Heart right ventricle (tissue), 16 donors: ENCODE measurements at regions not wholly inside any gene's neighbourhood (a gene's known extent, or its start where the extent isn't known, plus 50 kb on each side); places are given as distances from the start of the nearest gene placed in this dataset.
"Not testable (repeated sequence)": the region's sequence is repeated elsewhere in the genome, so short reads cannot be mapped to it uniquely, and the experiment has no call there.

Source experiments
- ATAC-seq, 8 donors: fragments of 200-7000 bp; cut with Tn5 transposase; one replicate each; pipeline ENCODE4 v1.9.1; 2020; ENCODE audit warnings: mild to moderate bottlenecking in 8 of 8, moderate library complexity in 8 of 8, moderate number of reproducible peaks in 1 of 8
- DNase-seq, 2 donors: peaks; one replicate each; pipeline ENCODE4 v3.0.0-alpha.2; 2020
- H3K27ac ChIP-seq, 10 donors: fragments of 200-600 bp; sonication (generic) in 2 of 10; one replicate each; pipeline versions ENCODE4 v1.5.0 to v1.8.0; 2020 to 2022; ENCODE audit warnings: mild to moderate bottlenecking in 3 of 10
- H3K27me3 ChIP-seq, 7 donors: fragments of 200-600 bp; one replicate each; pipeline ENCODE4 v1.8.0; 2021 to 2022; ENCODE audit warnings: mild to moderate bottlenecking in 2 of 7
- H3K36me3 ChIP-seq, 9 donors: fragments of 200-600 bp; sonication (generic) in 1 of 9; one replicate each; pipeline versions ENCODE4 v1.5.0 to v1.8.0; 2020 to 2022; ENCODE audit warnings: mild to moderate bottlenecking in 2 of 9
- H3K4me1 ChIP-seq, 9 donors: fragments of 200-600 bp; sonication (generic) in 1 of 9; one replicate each; pipeline versions ENCODE4 v1.5.0 to v1.8.0; 2020 to 2022; ENCODE audit warnings: mild to moderate bottlenecking in 4 of 9
- H3K4me3 ChIP-seq, 10 donors: fragments of 200-600 bp; sonication (generic) in 2 of 10; one replicate each; pipeline versions ENCODE4 v1.5.0 to v1.8.0; 2020 to 2022; ENCODE audit warnings: mild to moderate bottlenecking in 7 of 10, moderate library complexity in 2 of 10
- H3K9me3 ChIP-seq, 11 donors: fragments of 200-600 bp in 10 of 11; sonication (generic) in 2 of 11; one replicate each; pipeline versions ENCODE4 v1.5.0 to v1.8.0; 2013 to 2022; ENCODE audit warnings: mild to moderate bottlenecking in 2 of 11, control low read depth in 1 of 11, moderate library complexity in 1 of 11
- WGBS, 2 donors: extraction: QIAGEN DNeasy Blood & Tissue Kit; methylation state at CpG; one replicate each; pipeline ENCODE4 v1.1.7; 2013; ENCODE audit warnings: inconsistent platforms in 1 of 2; 5-methylcytosine and 5-hydroxymethylcytosine counted together
- intact Hi-C, 10 donors: fragments of 100-400 bp; cut with DNase I; formaldehyde crosslinking; loops; one replicate each; pipeline versions ENCODE4 v1.11.1 to v1.14.2; 2022
- donor health status: Arrhythmogenic right ventricular cardiomyopathy.
- donor health status: ischemic (EF 13 %, LVEDD 7.1; RV severe dilation, severe dysfunction).
- donor health status: healthy with polysubstance abuse.
- donor health status: DM: no; HTN: yes; CAD: no.
- donor health status: DM: no; HTN: no; CAD: no.
- donor health status: ischemic (EF 25% LVEDD 6.9; RV normal size, moderate dysfunction).
- donor health status: ischemic (EF 25% LVEDD 5.7; RV mildly dilated, moderate dysfunction).
- donor health status: healthy.
- donor health status: DM: yes; HTN: yes; CAD: no.
- donor health status: Ischemic cardiomyopathy.
- donor health status: ischemic (EF 35%, LVEDD 5.7; RV mildly dilated, moderate dysfunction).
- donor health status: nonischemic (EF 11% LVEDD 7.7; RV severe dilation, severe dysfunction).
- donor health status: DM: yes; HTN: yes; CAD: no.
- donor health status: PGD.
- donor health status: ischemic (EF 29% LVEDD 5.4; RV normal size, mild dysfunction).
- donor health status: nonischemic (EF 23%, LVEDD 6.1; RV moderate dilation, normal function).

DNA sequence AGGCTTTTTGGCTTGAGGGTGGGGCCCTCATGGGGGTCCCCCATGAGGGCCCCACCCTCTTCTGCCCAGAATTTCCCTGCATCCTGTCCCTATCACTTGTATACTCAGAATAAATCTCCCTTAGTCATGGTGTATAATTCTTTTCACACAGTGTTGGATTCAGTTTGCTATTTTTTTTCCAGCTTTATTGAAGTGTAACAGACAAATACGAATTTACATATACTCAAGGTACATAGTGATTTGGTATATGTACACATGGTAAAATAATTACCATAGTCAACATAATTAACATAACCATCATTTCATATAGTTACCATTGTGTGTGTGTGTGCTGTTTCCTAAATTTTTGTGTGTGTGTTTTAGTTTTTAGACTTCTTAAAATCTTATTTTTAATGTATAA lies 289.4 kb downstream of the CNTNAP3B start:
- H3K4me1 ChIP-seq, DNase-seq, H3K27ac ChIP-seq, intact Hi-C loops, ATAC-seq, H3K4me3 ChIP-seq, H3K9me3 ChIP-seq, H3K36me3 ChIP-seq, H3K27me3 ChIP-seq: not testable (repeated sequence)
- WGBS, 2 donors: no CpG with 5 or more reads among the region's 1 CpG

DNA sequence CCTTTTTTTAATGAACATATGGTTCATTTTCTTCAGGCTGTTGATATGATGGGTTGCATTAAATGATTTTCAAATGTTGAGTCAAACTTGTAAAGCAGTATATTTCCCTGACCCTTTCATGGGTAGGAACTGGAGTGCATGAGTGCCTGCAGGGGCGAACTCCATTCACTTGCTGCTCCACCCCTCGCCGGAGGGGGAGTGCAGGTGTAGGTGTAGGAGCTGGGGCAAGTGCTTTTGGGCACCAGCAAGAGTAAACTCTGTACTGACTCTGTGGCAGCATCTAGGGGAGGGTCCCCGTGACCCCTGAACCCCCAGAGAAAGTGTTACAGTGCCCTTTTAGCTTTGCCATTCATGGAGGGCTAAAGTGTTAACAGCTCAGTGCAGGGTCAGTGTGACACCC lies 290.3 kb downstream of the CNTNAP3B start:
- H3K27me3 ChIP-seq, ATAC-seq, DNase-seq, H3K9me3 ChIP-seq, H3K4me3 ChIP-seq, H3K36me3 ChIP-seq, H3K27ac ChIP-seq, H3K4me1 ChIP-seq, intact Hi-C loops: not testable (repeated sequence)
- no CpG with 5 or more reads among the region's 4 CpGs for WGBS, 2 donors

DNA sequence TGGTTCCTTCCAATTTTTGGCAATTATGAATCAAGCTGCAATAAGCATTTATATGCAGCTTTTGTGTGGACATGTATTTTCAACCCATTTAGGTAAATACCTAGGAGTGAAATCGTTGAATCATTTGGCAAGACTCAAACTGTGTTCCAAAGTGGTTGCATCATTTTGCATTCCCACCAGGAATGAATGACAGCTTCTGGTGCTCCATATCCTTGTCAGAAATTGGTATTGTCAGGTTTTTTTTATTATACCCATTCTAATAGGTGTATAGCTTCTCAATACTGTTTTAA lies 290.7 kb downstream of the CNTNAP3B start:
- H3K9me3 ChIP-seq, intact Hi-C loops, H3K27ac ChIP-seq, H3K4me1 ChIP-seq, H3K4me3 ChIP-seq, DNase-seq, ATAC-seq, H3K27me3 ChIP-seq, H3K36me3 ChIP-seq: not testable (repeated sequence)
- no CpG with 5 or more reads among the region's 1 CpG for WGBS, 2 donors

DNA sequence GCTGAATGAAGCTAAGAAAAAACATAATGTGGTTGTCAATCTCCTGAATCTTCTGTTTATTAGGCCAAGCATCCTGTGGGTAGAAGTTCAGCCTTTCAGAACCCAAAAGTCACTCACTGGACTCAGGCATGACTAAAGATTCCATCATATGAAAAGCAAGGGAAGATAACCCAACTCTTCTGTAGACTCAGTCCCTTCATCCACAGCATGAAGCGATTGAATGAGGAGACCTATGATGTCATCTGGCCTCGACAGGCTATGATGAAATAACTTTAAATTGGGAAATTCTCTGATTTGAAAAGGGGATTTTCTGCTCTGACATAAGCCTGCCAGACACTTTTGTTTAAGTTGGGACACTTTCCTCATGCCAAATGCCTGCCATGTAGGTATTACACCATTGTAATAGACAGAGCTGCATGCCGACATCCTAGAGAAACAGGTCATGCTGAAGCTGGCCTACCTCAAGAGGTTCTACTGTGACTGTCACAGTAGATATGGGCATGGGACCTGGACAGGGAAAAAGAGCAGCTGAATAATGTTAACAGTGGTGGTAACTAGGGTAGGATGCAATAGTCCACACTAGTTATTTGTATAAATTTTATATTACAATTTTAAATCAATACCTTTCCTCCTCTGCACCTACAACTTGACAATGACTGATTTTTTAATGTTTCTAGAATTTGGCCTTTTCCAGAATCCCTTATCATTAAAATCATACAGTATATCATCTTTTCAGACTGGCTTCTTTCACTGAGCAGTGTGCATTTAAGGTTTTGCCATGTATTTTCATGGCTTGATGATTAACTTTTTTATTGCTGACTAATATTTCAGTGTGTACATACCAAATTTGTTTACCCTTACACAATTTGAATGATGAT lies 291.3 kb downstream of the CNTNAP3B start:
- ATAC-seq, H3K27me3 ChIP-seq, H3K4me3 ChIP-seq, H3K36me3 ChIP-seq, DNase-seq, H3K4me1 ChIP-seq, intact Hi-C loops, H3K9me3 ChIP-seq, H3K27ac ChIP-seq: not testable (repeated sequence)
- no CpG with 5 or more reads among the region's 3 CpGs for WGBS, 2 donors

DNA sequence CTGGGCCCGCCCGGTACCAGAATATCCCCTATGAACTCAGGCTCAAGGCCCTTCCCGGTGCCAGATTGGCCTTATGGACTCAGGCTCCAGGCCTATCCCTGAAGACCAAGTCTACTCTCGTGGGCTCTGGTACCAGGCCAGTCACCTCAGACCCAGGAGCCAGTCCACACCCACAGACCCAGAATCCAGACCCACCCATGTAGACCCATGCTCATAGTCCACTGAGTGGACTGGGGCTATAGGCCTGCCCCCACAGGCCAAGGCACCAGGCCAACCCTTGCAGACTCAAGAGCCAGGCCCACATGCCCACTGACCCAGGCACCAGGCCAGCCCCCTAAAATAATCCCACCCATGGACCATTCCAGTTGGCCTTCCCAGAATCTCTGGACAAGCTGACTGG lies 296.1 kb downstream of the CNTNAP3B start:
- intact Hi-C loops, DNase-seq, H3K4me1 ChIP-seq, H3K9me3 ChIP-seq, H3K27me3 ChIP-seq, H3K36me3 ChIP-seq, H3K4me3 ChIP-seq, H3K27ac ChIP-seq: not testable (repeated sequence)
- ATAC-seq: peak in 2 of 8 donors; percentile 10 to 55
- WGBS, 2 donors: no CpG with 5 or more reads among the region's 4 CpGs

DNA sequence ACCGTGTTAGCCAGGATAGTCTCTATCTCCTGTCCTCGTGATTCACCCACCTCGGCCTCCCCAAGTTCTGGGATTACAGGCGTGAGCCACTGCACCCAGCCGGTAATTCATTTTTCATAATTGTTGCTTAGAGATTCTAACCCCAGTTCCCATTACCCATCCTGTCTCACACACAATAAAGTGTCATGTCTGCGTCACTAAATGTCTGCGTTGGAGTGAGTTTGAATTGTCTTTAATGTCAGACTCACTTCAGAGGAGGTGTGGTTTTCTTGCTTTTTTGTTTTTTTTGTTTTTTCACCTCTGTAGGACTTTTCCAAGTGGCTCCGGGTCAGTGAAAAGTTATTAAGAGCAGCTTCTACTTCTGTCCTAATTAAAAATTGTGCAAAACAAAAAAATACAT lies 304.5 kb downstream of the CNTNAP3B start:
- intact Hi-C loops, ATAC-seq, H3K36me3 ChIP-seq, DNase-seq, H3K9me3 ChIP-seq, H3K4me3 ChIP-seq, H3K27me3 ChIP-seq, H3K4me1 ChIP-seq, H3K27ac ChIP-seq: not testable (repeated sequence)
- WGBS, 2 donors: no CpG with 5 or more reads among the region's 8 CpGs

DNA sequence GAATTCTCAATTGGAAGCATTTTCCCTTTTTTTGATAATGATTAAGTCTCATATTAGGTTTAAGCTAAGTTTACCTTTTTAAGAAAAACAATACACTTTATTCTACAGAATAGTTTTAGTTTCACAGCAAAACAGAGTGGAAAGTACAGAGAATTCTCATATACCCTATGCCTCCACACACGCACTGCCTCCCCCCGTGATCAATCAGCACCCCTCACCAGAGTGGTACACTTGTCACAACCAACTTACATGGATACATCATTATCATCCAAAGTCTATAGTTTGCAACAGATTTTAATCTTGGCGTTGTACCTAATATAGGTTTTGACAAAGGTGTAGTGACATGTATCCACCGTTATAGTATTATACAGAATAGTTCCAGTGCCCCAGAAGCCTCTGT lies 326.5 kb downstream of the CNTNAP3B start:
- ATAC-seq, intact Hi-C loops, H3K4me3 ChIP-seq, H3K36me3 ChIP-seq, H3K27me3 ChIP-seq, DNase-seq, H3K27ac ChIP-seq, H3K9me3 ChIP-seq, H3K4me1 ChIP-seq: not testable (repeated sequence)
- 77% methylated on average over 4 of the region's 4 CpGs for WGBS, 2 donors

DNA sequence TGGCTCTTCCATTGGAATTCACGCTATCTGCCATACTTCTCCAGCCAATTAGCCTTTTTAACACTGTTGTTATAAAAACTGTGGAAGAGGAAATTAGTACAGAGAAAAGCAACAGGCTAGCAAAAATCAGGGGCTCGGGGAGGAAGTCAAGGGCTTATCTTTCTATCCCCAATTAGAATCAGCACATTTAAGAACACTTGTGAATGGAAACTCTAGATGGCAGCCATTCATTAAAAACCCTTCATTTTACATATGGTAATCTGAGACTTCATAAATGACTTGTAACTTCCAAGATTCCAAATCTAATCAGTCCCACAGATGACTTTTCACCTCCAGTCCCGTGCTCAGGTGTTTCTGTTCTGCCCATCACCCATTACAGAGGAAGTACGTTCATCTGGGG lies 330.5 kb downstream of the CNTNAP3B start:
- intact Hi-C loops, ATAC-seq, H3K27me3 ChIP-seq, H3K36me3 ChIP-seq, H3K9me3 ChIP-seq, H3K4me3 ChIP-seq, DNase-seq, H3K27ac ChIP-seq, H3K4me1 ChIP-seq: not testable (repeated sequence)
- 62 to 70% methylated on average over 4 of the region's 4 CpGs for whole genome bisulfite sequencing, 2 donors

DNA sequence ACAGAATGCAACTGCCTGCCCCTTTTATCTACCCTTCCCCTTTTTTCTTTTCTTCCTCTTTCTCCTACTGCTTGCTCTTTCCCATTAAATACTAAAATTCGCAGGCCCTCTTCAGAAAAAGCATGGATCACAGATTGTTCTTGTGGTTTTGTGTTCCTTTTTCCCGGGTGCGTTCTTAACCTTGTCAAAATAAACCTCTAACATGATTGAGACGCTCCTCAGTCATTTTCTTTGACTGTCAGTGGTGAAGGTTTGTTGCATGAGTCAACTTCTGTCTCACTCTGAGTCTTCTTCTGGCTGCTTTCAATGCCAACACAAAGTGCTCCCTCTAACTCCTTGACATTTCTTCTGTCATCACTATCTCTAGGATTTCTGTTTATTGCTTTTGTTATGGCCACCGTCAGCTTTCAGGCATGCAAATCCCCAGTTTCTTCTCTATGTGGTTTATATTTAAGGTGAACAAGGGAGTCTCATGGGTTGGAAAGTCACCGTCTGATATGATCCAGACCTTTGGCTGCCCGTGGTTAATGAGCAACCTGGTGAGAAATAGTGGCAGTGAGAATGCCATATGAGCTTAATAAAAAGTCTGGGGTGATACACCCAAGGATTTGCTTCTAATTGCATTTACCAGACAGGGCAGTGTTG lies 338.4 kb downstream of the CNTNAP3B start:
- H3K4me1 ChIP-seq, H3K36me3 ChIP-seq, H3K9me3 ChIP-seq, H3K27me3 ChIP-seq, H3K27ac ChIP-seq, intact Hi-C loops, DNase-seq, H3K4me3 ChIP-seq: not testable (repeated sequence)
- WGBS, 2 donors: 61 to 62% methylated on average over 7 of the region's 7 CpGs
- peak in 1 of 8 donors; percentile 27 for ATAC-seq

DNA sequence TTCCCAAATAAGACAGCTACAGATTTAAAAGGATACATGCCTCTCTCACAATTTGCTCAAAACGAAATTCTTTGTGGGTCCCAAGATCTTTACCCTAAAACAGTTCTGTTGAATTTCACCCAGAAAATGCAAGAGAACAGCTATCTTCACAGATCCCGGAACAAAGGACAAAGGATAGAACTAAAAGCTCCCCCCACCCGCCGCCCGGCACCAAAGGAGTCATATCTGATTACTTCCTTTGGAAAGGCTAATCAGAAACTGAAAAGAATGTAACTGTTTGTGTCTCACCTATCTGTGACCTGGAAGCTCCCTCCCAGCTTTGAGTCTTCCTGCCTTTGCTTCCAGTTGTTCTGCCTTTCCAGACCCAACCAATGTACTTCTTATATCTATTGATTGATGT lies 339.2 kb downstream of the CNTNAP3B start:
- H3K27me3 ChIP-seq, H3K4me1 ChIP-seq, H3K4me3 ChIP-seq, intact Hi-C loops, H3K9me3 ChIP-seq, H3K27ac ChIP-seq, DNase-seq, H3K36me3 ChIP-seq: not testable (repeated sequence)
- ATAC-seq: peak in 1 of 8 donors; percentile 32
- WGBS, 2 donors: 66 to 71% methylated on average over 5 of the region's 5 CpGs

DNA sequence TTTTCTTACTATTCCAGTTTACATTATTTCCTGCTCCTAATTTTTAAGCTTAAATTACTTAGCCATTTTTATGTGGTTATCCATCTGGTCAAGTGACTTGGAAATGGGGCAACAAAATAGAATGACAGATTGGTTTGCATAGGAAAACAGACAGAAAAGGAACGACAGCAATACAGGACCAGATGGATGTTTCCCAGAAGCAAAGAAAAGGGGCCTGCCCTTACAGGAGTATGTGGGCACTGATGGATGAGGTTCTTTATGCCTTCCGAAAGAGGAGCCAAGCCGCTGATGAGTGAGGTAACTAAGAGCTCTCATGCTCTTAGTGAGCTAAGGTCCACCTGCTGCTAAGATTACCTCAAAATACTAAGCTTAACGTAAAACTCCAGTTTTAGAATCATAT lies 339.8 kb downstream of the CNTNAP3B start:
- H3K4me1 ChIP-seq, H3K27ac ChIP-seq, H3K9me3 ChIP-seq, H3K36me3 ChIP-seq, H3K27me3 ChIP-seq, H3K4me3 ChIP-seq, ATAC-seq, DNase-seq, intact Hi-C loops: not testable (repeated sequence)
- 84 to 85% methylated on average over 4 of the region's 4 CpGs for WGBS, 2 donors

DNA sequence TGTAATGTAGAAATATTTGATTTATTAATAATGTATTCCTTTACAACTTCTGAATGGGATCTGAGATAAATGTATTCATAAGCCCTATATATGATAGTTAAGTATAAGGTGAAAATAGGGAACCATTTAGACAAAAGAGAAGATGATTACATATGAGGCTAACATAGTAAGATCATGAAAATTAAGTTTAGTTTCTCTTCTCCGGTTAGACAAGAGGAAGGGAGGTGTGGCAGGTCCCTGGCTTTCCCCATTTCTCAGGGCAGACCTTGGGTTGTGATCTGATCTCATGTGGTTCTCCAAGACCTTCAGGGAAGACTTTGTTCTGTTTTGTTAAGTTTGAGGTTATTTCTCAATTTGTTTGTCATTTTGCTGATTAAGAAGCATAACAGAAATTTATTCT lies 341.3 kb downstream of the CNTNAP3B start:
- H3K27me3 ChIP-seq, H3K27ac ChIP-seq, H3K9me3 ChIP-seq, DNase-seq, H3K4me3 ChIP-seq, H3K4me1 ChIP-seq, intact Hi-C loops, H3K36me3 ChIP-seq, ATAC-seq: not testable (repeated sequence)
- 77 to 81% methylated on average over 1 of the region's 1 CpG for WGBS, 2 donors
